HepG2 (cell line): ENCODE measurements at regions not wholly inside any gene's neighbourhood (a gene's known extent, or its start where the extent isn't known, plus 50 kb on each side); places are given as distances from the start of the nearest gene placed in this dataset.

Experiments used
- ATAC-seq: fragments of 200-7000 bp; cut with Tn5 transposase; 3 replicates; pipeline ENCODE4 v1.9.1; 2020; ENCODE audit warnings: mild to moderate bottlenecking, moderate library complexity
- BruUV-seq: library from RNA; stranded (reverse); fragments of 400-500 nt; replicated peaks from 2 replicates; lab custom pipeline; 2021; lab: Mats Ljungman, UMichigan
- CTCF ChIA-PET: fragments of 300-600 bp; formaldehyde crosslinking; extraction: SDS; loops from one replicate; lab custom pipeline; 2021; ENCODE audit warnings: low total read pairs, inconsistent platforms, low intra/inter-chr PET ratio; lab: Yijun Ruan, JAX
- POLR2A ChIA-PET: fragments of 350-600 bp; sonication (Branson Sonifier 250); formaldehyde crosslinking; loops from one replicate; lab custom pipeline; 2020; ENCODE audit warnings: antibody characterized with exemption, inconsistent platforms; lab: Yijun Ruan, JAX
- DNase-seq: peaks from one replicate; pipeline ENCODE4 v3.0.0-alpha.2; 2015; ENCODE audit warnings: low spot score
- FAIRE-seq: peaks from 3 replicates; lab custom pipeline; 2011; peaks lifted over from hg19 to GRCh38; lab: Jason Lieb, UNC
- H2AFZ ChIP-seq: one replicate; pipeline ENCODE4 v1.6.1; 2011; ENCODE audit warnings: low read length, inconsistent platforms
- H3K27ac ChIP-seq: fragments of 300-600 bp; 3 replicates; pipeline ENCODE4 v1.8.0; 2011; ENCODE audit warnings: mixed run types, mild to moderate bottlenecking, mixed read lengths, low read length, inconsistent platforms; ENCODE audit not compliant: insufficient read depth; ENCODE audit errors: extremely low read length
- H3K27me3 ChIP-seq, 2 experiments: fragments of 200-600 bp in 1 of 2; 2 replicates in 1 of 2; 3 replicates in 1 of 2; pipeline versions ENCODE4 v1.6.0 to v1.8.0; 2011; ENCODE audit warnings: low read length in 2 of 2, mild to moderate bottlenecking in 2 of 2, moderate library complexity in 2 of 2, inconsistent platforms in 1 of 2; ENCODE audit not compliant: insufficient read depth in 2 of 2, control insufficient read depth in 1 of 2
- H3K36me3 ChIP-seq, 2 experiments: fragments of 200-600 bp in 1 of 2; replicated peaks in 1 of 2; 2 replicates in 1 of 2; 3 replicates in 1 of 2; pipeline versions ENCODE4 v1.5.1 to v1.8.0; 2011; ENCODE audit warnings: low read length in 2 of 2, inconsistent platforms in 1 of 2; ENCODE audit not compliant: insufficient read depth in 2 of 2, control insufficient read depth in 1 of 2
- H3K4me1 ChIP-seq: 2 replicates; pipeline ENCODE4 v1.5.1; 2012; ENCODE audit warnings: low read length, inconsistent platforms; ENCODE audit not compliant: insufficient read depth
- H3K4me2 ChIP-seq: 2 replicates; pipeline ENCODE4 v1.6.0; 2011; ENCODE audit warnings: low read depth, low read length, inconsistent platforms
- H3K4me3 ChIP-seq, 3 experiments: fragments of 200-600 bp in 1 of 3; sonication (generic), shearing (Covaris generic) in 1 of 3; replicated peaks in 1 of 3; 2 replicates each; pipeline ENCODE4 v1.5.1; 2011 to 2016; ENCODE audit warnings: low read length in 3 of 3, inconsistent platforms in 2 of 3, low read depth in 2 of 3, mild to moderate bottlenecking in 2 of 3, control low read depth in 1 of 3, mixed read lengths in 1 of 3; ENCODE audit not compliant: insufficient read depth in 1 of 3
- H3K79me2 ChIP-seq: one replicate; pipeline ENCODE4 v1.6.1; 2011; ENCODE audit warnings: low read length, inconsistent platforms; ENCODE audit not compliant: insufficient read depth
- H3K9ac ChIP-seq: 2 replicates; pipeline ENCODE4 v1.6.0; 2011; ENCODE audit warnings: mild to moderate bottlenecking, low read depth, low read length, inconsistent platforms; ENCODE audit not compliant: insufficient read depth
- H3K9me3 ChIP-seq: 2 replicates; pipeline ENCODE4 v1.5.1; 2012; ENCODE audit warnings: mild to moderate bottlenecking, low read length
- H4K20me1 ChIP-seq: 2 replicates; pipeline ENCODE4 v1.6.0; 2011; ENCODE audit warnings: inconsistent platforms, mild to moderate bottlenecking, low read length, moderate library complexity; ENCODE audit not compliant: insufficient read depth
- ATRX ChIP-seq: sonication (generic); formaldehyde crosslinking; IDR thresholded peaks from 2 replicates; pipeline ENCODE4 v1.4.0; 2020; ENCODE audit warnings: missing genetic modification reagents, borderline replicate concordance
- CSRNP1 ChIP-seq: sonication (generic); formaldehyde crosslinking; IDR thresholded peaks from 2 replicates; pipeline ENCODE4 v1.8.1; 2023; ENCODE audit warnings: mild to moderate bottlenecking, missing genetic modification reagents
- GABPA ChIP-seq, 2 experiments: IDR thresholded peaks; 2 replicates each; pipeline ENCODE4 v1.6.1; 2011 to 2016; ENCODE audit warnings: low read depth in 2 of 2, low read length in 1 of 2, missing biosample characterization in 1 of 2, missing genetic modification characterization in 1 of 2
- JUNB ChIP-seq: sonication (generic); formaldehyde crosslinking; IDR thresholded peaks from 2 replicates; pipeline ENCODE4 v1.8.0; 2022; ENCODE audit warnings: missing genetic modification reagents, mild to moderate bottlenecking, borderline replicate concordance
- MEIS1 ChIP-seq: sonication (generic); formaldehyde crosslinking; IDR thresholded peaks from 2 replicates; pipeline ENCODE4 v1.9.0; 2021; ENCODE audit warnings: mild to moderate bottlenecking, missing genetic modification reagents, moderate library complexity, borderline replicate concordance
- MYNN ChIP-seq: sonication (generic); formaldehyde crosslinking; IDR thresholded peaks from 2 replicates; pipeline ENCODE4 v1.4.0; 2020; ENCODE audit warnings: mild to moderate bottlenecking, low read depth, missing genetic modification reagents
- PLSCR1 ChIP-seq: sonication (generic); formaldehyde crosslinking; IDR thresholded peaks from 2 replicates; pipeline ENCODE4 v1.5.0; 2020; ENCODE audit warnings: missing genetic modification reagents, mild to moderate bottlenecking, borderline replicate concordance
- POLR2G ChIP-seq: fragments of 200-400 bp; formaldehyde crosslinking; IDR thresholded peaks from 2 replicates; pipeline ENCODE4 v1.6.1; 2018; ENCODE audit warnings: mild to moderate bottlenecking, low read depth, low read length, moderate library complexity
- TAF15 ChIP-seq: fragments of 200-400 bp; formaldehyde crosslinking; IDR thresholded peaks from one replicate; pipeline ENCODE4 v1.6.1; 2018; ENCODE audit warnings: mild to moderate bottlenecking, low read depth, low read length; ENCODE audit not compliant: poor library complexity, severe bottlenecking
- ZNF451 ChIP-seq: sonication (generic); formaldehyde crosslinking; IDR thresholded peaks from 2 replicates; pipeline ENCODE4 v1.5.0; 2020; ENCODE audit warnings: mild to moderate bottlenecking, missing genetic modification reagents
- ZNF709 ChIP-seq: sonication (generic); formaldehyde crosslinking; IDR thresholded peaks from 2 replicates; pipeline ENCODE4 v1.5.0; 2020; ENCODE audit warnings: mild to moderate bottlenecking, missing genetic modification reagents
- ZNF839 ChIP-seq: sonication (generic); formaldehyde crosslinking; IDR thresholded peaks from 2 replicates; pipeline ENCODE4 v1.4.0; 2020; ENCODE audit warnings: missing genetic modification reagents, mild to moderate bottlenecking, borderline replicate concordance
- WGBS: methylation state at CpG from one replicate; pipeline ENCODE4 v1.1.6; 2017; ENCODE audit warnings: low lambda C conversion rate; 5-methylcytosine and 5-hydroxymethylcytosine counted together
- in situ Hi-C: cut with HindIII; loops from 2 replicates; pipeline ENCODE4 v1.10.0; 2017; ENCODE audit warnings: low pct_unique_long_range_greater_than_20kb; ENCODE audit not compliant: extremely low pct_ligation_motif_present
- intact Hi-C: fragments of 100-400 bp; cut with micrococcal nuclease; formaldehyde crosslinking; loops from one replicate; pipeline ENCODE4 v1.10.0; 2022; ENCODE audit not compliant: unreplicated experiment

GRCh38 chr6:168153553-168153952, 74.5 kb upstream of the FRMD1 start:
- WGBS = 68% methylated on average over 11 of the region's 11 CpGs
- no peak overlapping the region for H3K9ac ChIP-seq
- no peak for ATAC-seq
- no peak overlapping the region for H2AFZ ChIP-seq
- H3K4me3 ChIP-seq = no peak overlapping the region
- H3K4me2 ChIP-seq = no peak overlapping the region
- TF ChIP-seq ZNF451 (no peak), MYNN (CRISPR knock-in tag) (no peak), ATRX (no peak), POLR2G (no peak), CSRNP1 (CRISPR knock-in tag) (no peak), MEIS1 (no peak), GABPA (IDR thresholded peaks at IDR 0.05; ENCODE audit: low read depth, low read length) (no peak), GABPA (CRISPR knock-in tag; IDR thresholded peaks at IDR 0.05; ENCODE audit: low read depth) (no peak), ZNF709 (no peak), ZNF839 (CRISPR knock-in tag) (no peak), PLSCR1 (no peak), JUNB (no peak), TAF15 (no peak)
- in situ Hi-C loops = loop anchor here (10.0 kb wide), 1 partner anchor 731 kb away; no protein-coding TSS in a partner anchor
- peaks cover 4 to 55% of the 10 kb centered on the region in 2 experiments; a peak in 4 of 5 replicates for H3K27me3 ChIP-seq
- FAIRE-seq = no peak
- no peaks in the 10 kb centered on the region for H4K20me1 ChIP-seq
- intact Hi-C loops = loop anchor here (10.0 kb wide), 1 partner anchor 731 kb away; no protein-coding TSS in a partner anchor
- BruUV-seq = no TSS peak
- H3K9me3 ChIP-seq = no peaks in the 10 kb centered on the region
- H3K27ac ChIP-seq = no peak overlapping the region
- no peak for DNase-seq
- ChIA-PET CTCF (no interaction called here), POLR2A (no interaction called here)
- no peaks in the 10 kb centered on the region for H3K79me2 ChIP-seq
- no peaks in the 10 kb centered on the region for H3K36me3 ChIP-seq
- H3K4me1 ChIP-seq = peaks cover 52% of the 10 kb centered on the region
